ENCODE measurements at regions not wholly inside any gene's neighbourhood (a gene's known extent, or its start where the extent isn't known, plus 50 kb on each side); places are given as distances from the start of the nearest gene placed in this dataset.
"Not testable (repeated sequence)": the region's sequence is repeated elsewhere in the genome, so short reads cannot be mapped to it uniquely, and the experiment has no call there.

DNA sequence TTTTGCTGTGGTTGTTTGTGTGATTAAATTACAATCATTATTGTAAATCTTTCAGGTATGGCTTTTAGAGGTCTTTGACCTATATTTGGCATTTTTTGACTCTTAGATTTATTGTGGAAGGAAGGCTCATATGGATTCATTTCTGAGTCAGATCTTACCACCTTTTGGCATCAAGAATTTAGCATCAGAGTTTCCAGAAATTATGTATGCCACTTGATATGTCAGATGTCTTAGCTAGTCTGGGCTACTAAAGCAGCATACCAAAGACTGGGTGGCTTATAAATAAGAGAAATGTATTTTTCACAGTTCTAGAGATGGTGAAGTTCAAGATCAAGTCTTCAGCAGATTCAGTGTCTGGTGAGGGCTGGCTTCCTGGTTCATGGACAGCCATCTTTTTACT is 129.5 kb upstream of the PZP start:
- DNase-seq (ENCODE audit: low read depth in 3 of 3), result no peak

DNA sequence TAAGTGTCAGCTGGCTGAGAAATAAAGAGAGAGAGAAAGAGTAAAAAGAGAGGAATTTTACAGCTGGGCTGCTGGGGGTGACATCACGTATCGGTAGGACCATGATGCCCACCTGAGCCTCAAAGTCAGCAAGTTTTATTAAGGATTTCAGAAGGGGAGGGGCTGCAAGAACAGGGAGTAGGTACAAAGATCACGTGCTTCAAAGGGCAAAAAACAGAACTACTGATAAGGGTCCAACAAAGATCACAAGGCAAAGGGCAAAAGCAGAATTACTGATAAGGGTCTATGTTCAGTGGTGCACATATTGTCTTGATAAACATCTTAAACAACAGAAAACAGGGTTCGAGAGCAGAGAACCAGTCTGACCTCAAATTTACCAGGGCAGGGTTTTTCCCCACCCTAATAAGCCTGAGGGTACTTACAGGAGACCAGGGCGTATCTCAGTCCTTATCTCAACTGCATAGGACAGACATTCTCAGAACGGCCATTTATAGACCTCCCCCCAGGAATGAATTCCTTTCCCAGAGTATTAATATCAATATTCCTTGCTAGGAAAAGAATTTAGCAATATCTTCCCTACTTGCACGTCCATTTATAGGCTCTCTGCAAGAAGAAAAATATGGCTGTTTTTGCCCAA is 128.3 kb upstream of the PZP start:
- not testable (repeated sequence) for DNase-seq (ENCODE audit: low read depth in 3 of 3)

DNA sequence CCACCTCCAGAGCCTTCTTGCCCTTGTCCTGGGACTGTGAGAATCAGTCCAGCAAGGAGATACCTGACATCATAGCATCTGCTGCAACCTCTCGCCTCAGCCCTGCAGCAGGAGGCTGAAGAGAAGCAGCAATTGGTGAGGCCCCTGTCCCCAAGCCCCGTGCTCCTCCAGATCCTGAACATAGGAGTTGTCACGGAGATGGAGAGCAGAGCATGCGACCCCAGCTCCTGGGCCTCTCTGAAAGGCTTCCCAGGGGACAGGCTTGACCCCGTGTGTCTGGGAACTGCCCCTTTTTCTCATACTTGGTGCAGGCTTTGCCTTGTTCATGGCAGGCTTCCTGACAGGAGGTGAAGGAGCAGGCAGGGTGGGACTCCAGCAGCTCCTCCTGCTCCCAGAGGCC is 127.7 kb upstream of the PZP start:
- DNase-seq (ENCODE audit: low read depth in 3 of 3), result no peak

DNA sequence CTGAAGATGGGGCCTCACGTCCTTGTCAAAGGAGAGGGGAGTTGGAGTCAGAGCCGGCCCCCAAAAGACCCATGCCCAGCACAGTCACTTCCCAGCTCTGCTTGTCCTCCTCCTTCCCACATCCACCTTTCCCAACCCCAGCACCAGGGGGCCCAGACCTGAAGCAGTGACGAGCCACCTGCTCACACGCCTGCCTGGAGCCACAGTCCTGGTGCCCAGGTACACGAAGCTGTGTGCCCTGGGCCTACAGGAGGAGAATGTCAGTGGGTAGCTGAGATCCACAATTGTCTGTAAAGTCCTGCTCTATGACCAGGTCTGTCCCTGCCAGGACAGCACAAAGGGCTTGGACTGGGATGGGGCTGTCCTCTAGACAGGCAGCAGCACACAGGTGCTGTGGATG is 126.8 kb upstream of the PZP start:
- DNase-seq (ENCODE audit: low read depth in 3 of 3), result no peak

DNA sequence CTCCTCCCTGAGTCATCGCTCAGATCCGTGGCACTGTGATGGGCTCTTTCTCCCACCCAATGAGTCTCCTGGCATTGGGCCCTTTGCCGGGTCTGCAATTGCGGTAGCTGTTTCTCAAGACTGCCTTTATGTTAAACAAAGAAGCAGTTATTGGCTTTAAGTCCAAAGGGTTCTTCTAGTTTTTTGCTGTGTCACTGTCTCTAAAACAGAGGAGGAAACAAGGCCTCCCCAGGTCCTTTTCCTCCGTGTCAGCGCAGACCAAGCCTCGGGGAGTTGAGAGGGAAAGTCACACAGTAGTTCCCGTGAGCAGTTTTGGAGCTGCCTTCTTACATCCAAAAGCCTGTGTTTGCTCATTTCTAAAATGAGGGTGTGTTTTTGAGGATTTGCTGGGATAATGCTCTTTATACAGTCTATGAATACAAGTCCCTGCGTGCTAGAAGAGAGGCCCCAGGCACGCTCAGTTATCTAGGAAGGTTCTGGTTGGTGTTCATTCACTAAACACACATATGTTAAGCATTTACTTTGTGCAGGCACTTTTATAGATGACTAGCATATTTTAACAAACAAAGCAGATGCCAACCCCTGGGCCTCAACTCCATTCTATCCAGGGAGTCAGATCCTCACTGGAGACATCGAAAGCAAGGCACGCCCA is 126.0 kb upstream of the PZP start:
- DNase-seq (ENCODE audit: low read depth in 3 of 3), result no peak

DNA sequence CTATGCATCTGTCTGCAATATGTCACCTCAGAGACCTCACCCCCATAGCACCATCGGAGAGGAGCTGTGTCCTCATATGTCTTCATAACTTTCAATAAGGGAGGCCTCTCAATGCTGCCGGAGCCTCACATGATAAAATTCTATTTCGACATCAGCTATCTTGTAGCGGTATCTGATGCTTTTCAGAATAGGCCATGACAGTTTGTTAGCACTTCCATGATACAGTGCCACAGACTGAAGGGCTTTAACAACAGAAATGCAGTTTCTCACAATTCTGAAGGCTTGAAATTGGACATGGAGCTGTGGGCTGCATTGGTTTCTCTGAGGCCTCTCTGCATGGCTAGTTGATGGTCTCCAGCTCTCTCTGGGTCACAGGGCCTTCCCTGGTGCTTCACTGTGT is 125.0 kb upstream of the PZP start:
- no peak for DNase-seq (ENCODE audit: low read depth in 3 of 3)

DNA sequence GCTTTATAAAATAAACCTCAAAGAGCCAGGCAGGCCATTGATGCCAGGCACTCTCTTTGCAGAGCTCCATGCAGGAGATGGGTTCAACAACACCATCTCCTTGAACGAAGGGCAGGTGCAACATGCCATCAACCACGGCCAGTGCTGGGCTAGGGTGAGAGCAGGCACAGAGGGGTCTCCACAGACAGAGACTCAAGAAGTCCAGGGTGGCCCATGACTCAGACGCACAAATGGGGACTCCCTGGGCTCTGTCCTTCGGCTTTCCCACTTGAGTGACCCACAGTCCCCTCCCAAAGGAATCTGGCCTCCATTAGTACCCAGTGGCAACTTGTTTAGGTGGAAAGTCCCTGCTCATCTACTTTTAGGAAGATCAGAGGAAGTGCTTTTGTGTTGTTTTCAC is 124.4 kb upstream of the PZP start:
- no peak for DNase-seq (ENCODE audit: low read depth in 3 of 3)

DNA sequence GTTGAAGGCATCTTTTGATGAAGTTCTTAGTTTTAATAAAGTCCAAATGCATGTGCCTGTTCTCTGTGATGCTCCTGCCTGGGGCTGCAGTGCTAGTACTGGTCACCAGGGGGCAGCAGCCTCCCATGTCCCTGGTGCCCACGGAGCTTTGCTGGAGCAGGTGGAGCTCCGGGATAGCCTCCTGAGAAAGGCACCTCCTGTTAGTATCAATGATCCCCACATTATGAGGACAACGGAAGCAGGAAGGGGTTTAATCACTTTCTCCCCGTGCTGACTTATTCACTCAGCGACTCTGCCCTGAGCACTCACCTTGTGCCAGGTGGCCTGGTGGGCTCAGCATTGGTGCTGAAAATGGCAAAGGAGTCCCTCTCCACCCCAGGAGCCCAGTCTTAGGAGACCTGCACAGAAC is 123.0 kb upstream of the PZP start:
- peak; percentile 47 to 78 (median 57) for DNase-seq (ENCODE audit: low read depth in 3 of 3)

DNA sequence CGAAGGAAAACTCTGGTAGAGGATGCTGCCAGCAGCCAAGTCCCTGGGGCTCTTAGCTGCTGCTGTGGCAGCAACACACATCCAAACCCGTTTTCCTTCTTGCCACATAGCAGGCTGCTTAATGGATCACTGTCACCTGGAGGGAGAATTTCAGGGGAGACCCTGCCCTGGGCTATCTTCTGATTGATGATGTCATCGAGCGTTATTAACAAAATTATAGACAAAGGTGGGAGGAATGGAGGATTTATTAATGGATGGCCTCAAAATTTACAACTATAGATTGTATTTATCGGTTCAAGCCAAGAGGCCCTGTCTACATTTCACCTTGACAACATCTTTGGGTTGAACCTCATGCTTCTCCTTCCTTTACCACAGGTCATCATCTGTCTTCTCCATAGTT is 120.8 kb upstream of the PZP start:
- no peak for DNase-seq (ENCODE audit: low read depth in 3 of 3)

DNA sequence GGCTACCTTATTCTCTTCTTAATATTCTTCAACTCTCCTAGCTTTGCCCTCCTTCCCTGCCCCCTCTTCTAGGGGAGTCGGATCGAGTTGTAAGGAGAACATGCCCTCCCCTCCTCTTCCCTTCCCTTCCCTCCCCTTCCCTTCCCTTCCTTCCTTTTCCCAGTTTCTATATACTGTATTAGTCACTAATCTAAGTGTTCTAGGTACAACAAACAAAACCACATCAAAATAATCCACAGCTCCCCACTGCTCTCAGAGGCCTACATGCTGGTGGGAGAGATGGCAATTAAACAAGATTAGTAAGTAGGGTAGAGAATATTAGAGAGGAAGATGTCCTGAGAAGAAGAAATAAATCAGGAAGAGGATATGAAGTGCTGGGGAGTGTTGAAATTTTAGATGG is 119.9 kb upstream of the PZP start:
- DNase-seq (ENCODE audit: low read depth in 3 of 3), result no peak

DNA sequence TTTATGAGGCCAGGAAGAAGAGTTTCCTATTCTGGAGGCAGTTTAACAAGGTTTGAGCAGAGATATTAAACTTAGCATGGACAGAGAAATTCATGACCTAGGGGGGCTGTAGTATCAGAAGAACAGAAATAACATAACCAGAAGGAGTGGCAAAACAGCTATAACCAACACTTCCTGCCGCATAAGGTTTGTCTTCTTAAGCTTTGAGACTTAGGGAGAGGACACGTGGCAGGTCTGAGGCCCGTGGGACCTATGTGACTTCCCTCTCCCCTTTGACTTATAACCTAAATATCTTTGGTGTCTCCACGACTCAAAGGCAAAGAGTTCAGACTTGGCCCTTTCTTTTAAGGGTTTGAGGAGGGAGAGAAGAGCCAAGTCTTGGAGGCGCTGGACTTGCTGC is 119.1 kb upstream of the PZP start:
- no peak for DNase-seq (ENCODE audit: low read depth in 3 of 3)

DNA sequence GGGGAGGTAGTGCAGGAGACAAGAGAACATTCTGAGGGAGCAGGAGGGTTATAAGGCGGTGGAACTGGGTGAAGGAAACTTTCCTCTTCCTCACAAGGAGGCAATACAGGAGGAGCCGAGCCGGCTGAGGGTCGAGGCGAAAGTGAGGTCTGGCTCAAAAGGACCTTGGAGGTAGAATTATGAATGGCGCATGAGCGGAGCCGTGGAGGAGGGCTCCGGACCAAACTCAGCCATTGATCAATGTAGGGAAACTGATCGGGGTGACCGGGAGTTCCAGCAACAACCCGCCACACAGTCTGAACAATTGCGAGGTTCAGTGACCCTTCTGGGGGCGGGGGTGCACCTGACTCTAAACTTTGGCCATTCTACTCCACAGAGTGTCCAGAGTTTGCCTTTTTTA is 118.7 kb upstream of the PZP start:
- not testable (repeated sequence) for DNase-seq (ENCODE audit: low read depth in 3 of 3)

DNA sequence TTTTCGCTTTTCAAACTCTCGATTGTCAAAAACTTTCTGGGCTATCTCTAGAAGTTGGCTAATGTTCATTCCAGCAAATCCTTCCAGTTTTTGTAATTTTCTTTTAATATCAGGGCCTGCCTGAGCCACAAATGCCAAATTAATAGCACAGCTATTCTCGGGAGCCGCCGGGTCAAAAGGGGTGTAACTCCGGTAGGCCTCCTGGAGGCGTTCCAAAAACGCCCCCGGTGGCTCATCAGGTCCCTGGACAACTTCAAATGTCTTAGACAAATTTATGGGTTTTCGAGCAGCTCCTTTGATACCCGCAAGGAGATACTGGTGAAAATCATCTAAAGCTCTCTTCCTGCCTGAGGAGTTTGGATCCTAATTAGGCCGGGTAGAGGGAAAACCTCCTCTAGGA is 117.9 kb upstream of the PZP start:
- no peak for DNase-seq (ENCODE audit: low read depth in 3 of 3)

DNA sequence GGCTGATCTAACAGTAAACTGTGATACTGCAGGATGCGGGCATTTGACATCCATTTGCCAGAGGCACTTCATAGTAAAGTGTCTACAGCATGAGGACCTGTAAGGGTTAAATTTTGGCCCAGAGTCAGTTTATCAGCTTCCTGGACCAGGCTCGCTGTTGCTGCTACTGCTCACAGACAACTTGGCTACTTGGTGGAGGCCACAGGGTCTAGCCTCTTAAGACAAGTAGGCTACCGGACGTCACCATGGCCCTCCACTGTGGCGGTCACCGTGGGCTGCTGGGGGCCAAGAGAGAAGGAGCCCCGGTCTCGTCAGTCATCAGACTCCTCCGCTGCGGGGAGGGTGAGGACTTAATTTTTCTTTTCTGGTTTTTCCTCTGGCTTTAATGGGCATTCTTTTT is 117.3 kb upstream of the PZP start:
- DNase-seq (ENCODE audit: low read depth in 3 of 3), result no peak

DNA sequence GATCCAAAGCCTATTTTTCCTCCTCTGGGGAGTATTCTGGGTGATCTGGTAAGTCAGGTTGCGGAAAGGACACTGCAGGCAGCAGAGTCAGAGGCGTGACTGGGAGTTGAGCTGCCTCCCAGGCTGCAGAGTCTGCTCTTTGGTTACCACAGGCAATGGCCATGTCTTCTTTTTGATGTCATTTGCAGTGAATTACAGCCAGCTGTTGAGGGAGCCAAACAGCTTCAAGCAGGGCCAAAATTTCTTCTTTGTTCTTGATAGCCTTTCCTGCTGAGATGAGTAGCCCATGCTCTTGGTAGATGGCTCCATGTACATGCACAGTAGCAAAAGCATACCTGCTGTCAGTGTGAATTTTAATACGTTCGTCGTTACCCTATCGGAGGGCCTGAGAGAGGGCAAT is 116.6 kb upstream of the PZP start:
- no peak for DNase-seq (ENCODE audit: low read depth in 3 of 3)

DNA sequence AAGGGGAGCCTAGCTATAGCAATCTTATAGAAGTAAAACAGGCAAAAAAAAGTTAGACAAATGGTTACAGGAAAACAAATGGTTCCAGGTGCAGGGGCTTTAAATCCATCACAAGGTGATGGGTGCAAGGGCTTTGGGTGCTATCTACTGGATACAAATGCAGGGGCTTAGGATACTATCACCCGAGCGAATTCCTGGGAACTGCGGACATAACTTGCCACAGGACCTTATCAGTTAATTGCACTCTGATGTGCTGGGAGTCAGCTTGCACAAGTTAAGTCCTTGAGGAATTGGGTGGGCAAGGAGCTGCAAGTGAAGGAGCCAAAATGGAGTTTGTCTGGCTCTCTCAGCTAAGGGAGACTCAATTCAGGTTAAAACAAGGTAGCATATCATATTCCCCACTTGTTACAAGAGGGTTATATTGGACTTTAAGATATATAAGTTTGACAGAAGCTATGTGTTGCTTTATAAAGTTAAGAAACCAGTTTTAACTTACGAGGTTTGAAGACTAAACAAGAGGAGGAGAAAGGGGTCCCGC is 115.0 kb upstream of the PZP start:
- no peak for DNase-seq (ENCODE audit: low read depth in 3 of 3)

DNA sequence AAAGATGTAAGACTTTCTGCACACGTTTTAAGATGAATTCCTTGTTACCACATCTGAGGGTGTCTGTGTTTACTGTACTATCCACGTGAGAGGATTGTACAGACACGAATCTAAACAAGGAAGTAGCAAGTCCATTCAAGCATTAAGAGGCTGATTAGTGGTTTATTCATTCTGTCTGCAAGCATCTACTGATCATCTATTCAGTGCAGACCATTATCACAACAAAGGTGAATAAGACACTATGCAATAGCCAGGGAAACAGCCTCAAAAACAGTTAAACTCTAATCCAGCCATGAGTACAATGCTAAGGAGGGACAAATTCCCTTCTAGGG is 111.6 kb upstream of the PZP start:
- DNase-seq (ENCODE audit: low read depth in 3 of 3), result no peak

DNA sequence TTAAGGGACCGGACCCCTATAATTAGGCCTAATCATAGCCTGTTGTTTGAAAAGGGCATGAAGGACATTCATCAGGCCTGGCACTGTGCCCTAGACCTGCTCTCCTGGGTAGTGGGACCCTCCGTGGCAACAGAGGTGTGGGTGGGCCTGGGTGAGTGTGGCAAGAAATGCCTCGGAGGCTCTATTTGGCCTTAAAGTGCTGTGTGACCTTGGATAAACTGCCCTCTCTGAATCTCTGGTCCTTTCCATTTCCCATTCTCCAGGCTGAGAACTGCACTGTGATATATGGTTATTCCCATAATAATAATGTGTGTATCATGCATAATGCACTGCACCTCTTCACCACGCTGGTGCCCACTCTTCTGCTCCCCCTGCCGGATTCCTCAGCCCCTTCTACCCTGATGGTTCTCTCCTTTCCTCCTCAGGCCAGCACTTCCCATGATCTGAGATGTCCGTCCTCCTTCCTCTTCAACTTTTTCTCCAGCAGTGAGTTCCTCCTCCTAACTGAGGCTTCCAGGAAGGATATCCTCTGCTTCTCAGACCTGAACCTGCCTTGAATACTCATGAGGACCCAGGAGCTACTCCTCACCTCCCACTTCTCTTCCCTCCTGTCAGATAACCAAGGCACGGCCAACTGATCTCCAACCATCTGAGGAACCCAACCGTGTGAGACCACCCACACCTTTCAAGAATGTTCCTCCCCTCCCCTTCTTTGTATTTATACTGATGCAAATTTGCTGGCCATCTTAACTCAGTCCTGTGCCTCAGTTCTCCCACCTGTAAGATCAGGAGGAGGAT is 111.0 kb upstream of the PZP start:
- DNase-seq (ENCODE audit: low read depth in 3 of 3), result no peak

DNA sequence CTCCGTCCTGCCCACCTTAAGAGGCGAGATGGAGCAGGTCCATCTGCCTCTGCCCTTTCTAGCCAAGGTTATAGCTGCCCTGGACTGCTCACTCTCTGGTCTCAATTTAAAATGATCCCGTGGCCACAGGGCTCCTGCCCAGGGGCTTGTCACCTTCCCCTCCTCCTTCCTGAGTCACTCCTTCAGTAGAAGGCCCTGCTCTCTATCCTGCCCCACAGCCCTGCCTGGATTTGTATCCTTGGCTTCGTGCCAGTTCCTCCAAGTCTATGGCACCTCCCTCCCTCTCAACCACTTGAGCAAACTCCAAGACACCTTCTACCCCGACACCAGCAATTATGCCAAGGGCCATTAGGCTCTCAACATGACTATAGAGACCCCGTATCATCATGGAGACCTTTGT is 105.3 kb upstream of the PZP start:
- DNase-seq (ENCODE audit: low read depth in 3 of 3), result not testable (repeated sequence)

DNA sequence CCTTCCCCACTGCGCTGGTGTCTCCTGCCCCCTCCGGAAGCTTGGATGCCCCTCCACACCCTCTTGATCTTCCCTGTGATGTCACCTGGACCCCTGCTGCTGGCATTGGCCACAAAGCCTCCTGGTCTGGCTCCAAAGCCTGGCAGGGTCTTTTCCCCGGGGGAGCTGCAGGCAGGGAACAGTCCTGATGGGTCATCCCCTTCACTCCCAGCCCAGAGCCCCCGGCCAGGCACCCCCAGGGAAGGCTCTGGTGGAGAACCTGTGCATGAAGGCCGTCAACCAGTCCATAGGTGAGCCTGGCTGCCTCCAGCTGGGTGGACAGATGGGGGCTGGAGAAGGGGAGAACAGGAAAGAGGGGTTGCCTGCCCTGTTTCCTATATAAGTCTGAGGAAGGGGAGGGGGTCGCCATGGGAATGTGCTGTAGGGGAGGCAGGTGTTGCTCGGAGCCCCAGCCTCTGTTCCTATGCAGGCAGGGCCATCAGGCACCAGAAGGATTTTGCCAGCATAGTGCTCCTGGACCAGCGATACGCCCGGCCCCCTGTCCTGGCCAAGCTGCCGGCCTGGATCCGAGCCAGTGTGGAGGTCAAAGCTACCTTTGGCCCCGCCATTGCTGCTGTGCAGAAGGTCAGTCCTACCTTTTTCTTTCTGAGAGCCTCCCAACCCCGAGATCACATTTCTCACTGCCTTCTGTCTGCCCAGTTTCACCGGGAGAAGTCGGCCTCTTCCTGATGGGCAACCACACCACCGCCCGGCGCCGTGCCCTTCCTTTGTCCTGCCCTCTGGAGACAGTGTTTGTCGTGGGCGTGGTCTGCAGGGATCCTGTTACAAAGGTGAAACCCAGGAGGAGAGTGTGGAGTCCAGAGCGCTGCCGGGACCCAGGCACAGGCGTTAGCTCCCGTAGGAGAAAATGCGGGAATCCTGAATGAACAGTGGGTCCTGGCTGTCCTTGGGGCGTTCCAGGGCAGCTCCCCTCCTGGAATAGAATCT is 104.5 kb upstream of the PZP start:
- not testable (repeated sequence) for DNase-seq (ENCODE audit: low read depth in 3 of 3)

DNA sequence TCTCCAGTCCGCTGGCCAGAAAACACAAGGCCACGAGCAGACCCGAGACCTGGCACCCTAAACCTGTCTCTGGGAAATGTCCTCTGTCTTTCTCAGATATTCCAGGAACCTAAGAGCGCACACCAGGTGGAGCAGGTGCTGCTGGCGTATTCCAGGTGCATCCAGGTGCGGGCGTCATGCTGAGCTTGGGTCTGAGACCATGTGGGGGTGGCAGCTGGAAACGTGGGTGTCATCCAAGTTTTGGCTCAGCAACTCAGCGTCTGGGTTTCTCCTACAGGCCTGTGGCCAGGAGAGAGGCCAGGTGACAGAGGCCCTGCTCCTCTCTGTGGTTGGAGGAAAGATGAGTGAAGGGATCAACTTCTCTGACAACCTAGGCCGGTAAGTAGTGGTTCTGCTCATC is 103.3 kb upstream of the PZP start:
- not testable (repeated sequence) for DNase-seq (ENCODE audit: low read depth in 3 of 3)

DNA sequence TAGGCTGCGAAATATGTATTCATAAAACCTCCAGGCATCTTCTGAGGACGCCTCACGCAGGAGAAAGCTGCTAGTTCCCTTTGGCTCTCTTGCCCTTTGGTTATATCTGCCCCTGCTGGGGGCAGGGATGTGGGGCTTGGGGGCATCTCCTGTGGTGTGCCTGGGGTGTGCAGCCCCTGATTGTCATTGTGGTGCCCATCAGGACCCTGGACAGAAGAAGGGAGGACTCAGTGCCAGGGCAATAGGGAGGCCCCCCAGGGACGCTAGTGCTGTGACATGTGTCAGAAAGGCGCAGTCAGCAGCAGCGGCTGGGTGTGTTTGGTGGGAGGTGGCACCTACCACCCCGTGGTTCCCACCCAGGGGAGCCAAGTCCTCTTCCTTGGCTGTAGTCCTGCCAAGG is 102.5 kb upstream of the PZP start:
- not testable (repeated sequence) for DNase-seq (ENCODE audit: low read depth in 3 of 3)

Data from stimulated activated CD4-positive, alpha-beta T cell treated with anti-CD3 and anti-CD28 coated beads, TNF-alpha, amount 100 ng/mL, for 24 hours (primary cell).